SK-N-MC (cell line): ENCODE measurements at regions not wholly inside any gene's neighbourhood (a gene's known extent, or its start where the extent isn't known, plus 50 kb on each side); places are given as distances from the start of the nearest gene placed in this dataset.

Source experiments
- EZH2 ChIP-seq: fragments of 200-600 bp; sonication (generic); IDR thresholded peaks from one replicate; pipeline ENCODE4 v1.6.1; 2017; ENCODE audit warnings: antibody characterized with exemption
- FOXP2 ChIP-seq: optimal IDR thresholded peaks from 2 replicates; pipeline ENCODE3; 2011; ENCODE audit warnings: mild to moderate bottlenecking, moderate library complexity; ENCODE audit not compliant: insufficient read depth; ENCODE audit errors: extremely low read length, control extremely low read depth
- POLR2AphosphoS5 ChIP-seq: IDR thresholded peaks from 2 replicates; pipeline ENCODE4 v1.6.1; 2012; ENCODE audit warnings: mild to moderate bottlenecking, low read depth, low read length, borderline replicate concordance

GRCh38 chr11:39149214-39149613 is 2310.2 kb downstream of the LRRC4C start:
- TF ChIP-seq EZH2 (no peak), POLR2AphosphoS5 (no peak), FOXP2 (no peak)
